Activated B cell treated with CpG ODN at 0.5 μM for 24 hours (primary cell): ENCODE measurements at regions not wholly inside any gene's neighbourhood (a gene's known extent, or its start where the extent isn't known, plus 50 kb on each side); places are given as distances from the start of the nearest gene placed in this dataset.

Source experiments
- ATAC-seq: fragments of 200-7000 bp; cut with Tn5 transposase; one replicate; pipeline ENCODE4 v1.10.0; 2021; ENCODE audit warnings: low read depth, mild to moderate bottlenecking, moderate library complexity
- CTCF ChIA-PET: fragments of 350-600 bp; sonication (Branson Sonifier 250); formaldehyde crosslinking; loops from one replicate; lab custom pipeline; 2021; ENCODE audit warnings: antibody characterized with exemption; lab: Charles Lee
- POLR2A ChIA-PET: fragments of 350-600 bp; sonication (Branson Sonifier 250); formaldehyde crosslinking; loops from one replicate; lab custom pipeline; 2021; ENCODE audit warnings: antibody characterized with exemption; lab: Charles Lee
- DNase-seq: peaks from one replicate; pipeline ENCODE4 v3.0.0; 2022
- H3K27ac Mint-ChIP-seq: one replicate; pipeline ENCODE4 v1.8.0; 2020; ENCODE audit warnings: mixed read lengths
- H3K27me3 Mint-ChIP-seq: one replicate; pipeline ENCODE4 v1.8.0; 2021; ENCODE audit warnings: mixed read lengths
- H3K36me3 Mint-ChIP-seq: one replicate; pipeline ENCODE4 v1.8.0; 2021; ENCODE audit warnings: low read depth, mixed read lengths
- H3K4me1 Mint-ChIP-seq: one replicate; pipeline ENCODE4 v1.8.0; 2021; ENCODE audit warnings: mixed read lengths
- H3K4me3 Mint-ChIP-seq: one replicate; pipeline ENCODE4 v1.8.0; 2020; ENCODE audit warnings: mild to moderate bottlenecking, mixed read lengths
- H3K9me3 Mint-ChIP-seq: one replicate; pipeline ENCODE4 v1.8.0; 2020; ENCODE audit warnings: mixed read lengths
- CTCF ChIP-seq: fragments of 200-600 bp; IDR thresholded peaks from one replicate; pipeline ENCODE4 v1.8.0; 2022; ENCODE audit warnings: antibody characterized with exemption, mild to moderate bottlenecking
- intact Hi-C: fragments of 100-400 bp; cut with micrococcal nuclease; formaldehyde crosslinking; loops from one replicate; pipeline ENCODE4 v1.15.1; 2024

- H3K9me3 Mint-ChIP-seq, result peaks cover 8% of the 10 kb centered on the region
- DNase-seq (no peak), ATAC-seq (no peak)
- H3K4me1 Mint-ChIP-seq, result no peaks in the 10 kb centered on the region
- H3K27me3 Mint-ChIP-seq, result no peaks in the 10 kb centered on the region
- H3K36me3 Mint-ChIP-seq, result no peaks in the 10 kb centered on the region
- TF ChIP-seq CTCF, result no peak
- H3K4me3 Mint-ChIP-seq, result no peak overlapping the region
- no peak overlapping the region for H3K27ac Mint-ChIP-seq
- CTCF ChIA-PET, result no interaction called here
- intact Hi-C loops, result no loop called here
- POLR2A ChIA-PET, result no interaction called here
Measured at GRCh38 chr4:57777876-57778275, 667.7 kb upstream of the IGFBP7 start.

- ChIA-PET POLR2A (no interaction called here), CTCF (no interaction called here)
- DNase-seq (no peak), ATAC-seq (no peak)
- intact Hi-C loops, result no loop called here
- no peak for TF ChIP-seq CTCF
- peaks cover 3% of the 10 kb centered on the region for H3K9me3 Mint-ChIP-seq
- no peaks in the 10 kb centered on the region for H3K27me3 Mint-ChIP-seq
- H3K4me1 Mint-ChIP-seq, result no peaks in the 10 kb centered on the region
- no peak overlapping the region for H3K27ac Mint-ChIP-seq
- no peak overlapping the region for H3K4me3 Mint-ChIP-seq
- H3K36me3 Mint-ChIP-seq, result no peaks in the 10 kb centered on the region
Measured at GRCh38 chr4:57774681-57775080, 664.5 kb upstream of the IGFBP7 start.

- Mint-ChIP-seq H3K4me1 (no peaks in the 10 kb centered on the region), H3K36me3 (no peaks in the 10 kb centered on the region), H3K27ac (no peak overlapping the region), H3K4me3 (no peak overlapping the region), H3K9me3 (peaks cover 3% of the 10 kb centered on the region), H3K27me3 (no peaks in the 10 kb centered on the region)
- ATAC-seq, result no peak
- DNase-seq, result no peak
- intact Hi-C loops, result no loop called here
- ChIA-PET CTCF (no interaction called here), POLR2A (no interaction called here)
- TF ChIP-seq CTCF, result no peak
Measured at GRCh38 chr4:57774171-57774570, 664.0 kb upstream of the IGFBP7 start.

- H3K4me3 Mint-ChIP-seq, result no peak overlapping the region
- ATAC-seq, result no peak
- no peaks in the 10 kb centered on the region for H3K4me1 Mint-ChIP-seq
Measured at GRCh38 chr4:57766341-57766740, 656.2 kb upstream of the IGFBP7 start.

GRCh38 chr4:57764856-57765255, 654.7 kb upstream of the IGFBP7 start:
- Mint-ChIP-seq H3K36me3 (no peaks in the 10 kb centered on the region), H3K4me3 (no peak overlapping the region), H3K27ac (no peak overlapping the region), H3K4me1 (no peaks in the 10 kb centered on the region), H3K9me3 (peaks cover 10% of the 10 kb centered on the region), H3K27me3 (no peaks in the 10 kb centered on the region)
- ChIA-PET POLR2A (no interaction called here), CTCF (no interaction called here)
- intact Hi-C loops, result no loop called here
- ATAC-seq (no peak), DNase-seq (no peak)
- no peak for TF ChIP-seq CTCF

More at GRCh38 chr4:57766341-57766740, 656.2 kb upstream of the IGFBP7 start:
- Mint-ChIP-seq H3K27me3 (no peaks in the 10 kb centered on the region), H3K27ac (no peak overlapping the region), H3K36me3 (no peaks in the 10 kb centered on the region), H3K9me3 (peaks cover 10% of the 10 kb centered on the region)
- POLR2A ChIA-PET, result no interaction called here
- CTCF ChIA-PET, result no interaction called here
- TF ChIP-seq CTCF, result no peak
- no peak for DNase-seq
- intact Hi-C loops, result no loop called here
